ENCODE measurements at regions not wholly inside any gene's neighbourhood (a gene's known extent, or its start where the extent isn't known, plus 50 kb on each side); places are given as distances from the start of the nearest gene placed in this dataset.

- TF ChIP-seq POLR2A (IDR thresholded peaks at IDR 0.05) (no peak), CTCF (IDR thresholded peaks at IDR 0.05) (no peak), POLR2AphosphoS5 (IDR thresholded peaks at IDR 0.05; ENCODE audit: insufficient read depth in 1 of 2, low read depth in 1 of 2) (no peak)
Measured at GRCh38 chr13:20326276-20326675, 94.2 kb upstream of the GJB6 start.

Measured in vagina (tissue), 2 donors.